ENCODE measurements at regions not wholly inside any gene's neighbourhood (a gene's known extent, or its start where the extent isn't known, plus 50 kb on each side); places are given as distances from the start of the nearest gene placed in this dataset.

DNA sequence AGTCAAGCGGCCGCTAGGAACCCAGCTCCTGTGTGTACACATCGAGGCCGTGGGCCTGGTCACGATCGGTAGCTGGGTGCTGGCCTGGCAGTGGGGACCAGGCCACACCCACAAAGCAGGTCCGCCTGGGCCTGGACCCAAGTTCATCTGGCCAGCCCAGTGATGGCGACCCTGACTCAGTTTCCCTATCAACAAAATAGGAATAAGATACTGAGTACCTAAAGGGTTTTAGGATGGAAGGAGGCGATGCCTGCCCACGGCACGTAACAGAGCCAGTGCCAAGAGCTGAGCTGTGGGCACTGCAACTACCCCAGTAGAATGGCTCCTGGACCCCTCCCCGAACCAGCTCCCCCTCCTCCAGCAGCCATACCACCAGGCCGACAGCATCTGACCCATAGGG, 243.5 kb upstream of the SGCG start:
- Histone ChIP-seq H3F3A (ENCODE audit: insufficient read depth, low read length) (no peaks in the 10 kb centered on the region), H3K9me2 (ENCODE audit: low read depth, low read length) (no peaks in the 10 kb centered on the region), H3K4me3 (ENCODE audit: low read depth, low read length, poor library complexity, severe bottlenecking) (no peak overlapping the region), H3K36me3 (ENCODE audit: insufficient read depth, low read length) (no peaks in the 10 kb centered on the region), H3K4me2 (ENCODE audit: low read length) (no peak overlapping the region), H3K27ac (ENCODE audit: low read depth, low read length, poor library complexity, severe bottlenecking) (no peak overlapping the region), H3K9me3 (ENCODE audit: low read length) (no peaks in the 10 kb centered on the region), H3K4me1 (ENCODE audit: insufficient read depth, low read length, severe bottlenecking) (no peaks in the 10 kb centered on the region), H3K79me2 (ENCODE audit: insufficient read depth, low read length) (no peaks in the 10 kb centered on the region), H3K27me3 (ENCODE audit: insufficient read depth, low read length) (no peaks in the 10 kb centered on the region), H2AFZ (ENCODE audit: low read length) (no peak overlapping the region), H3K9ac (ENCODE audit: low read length) (no peak overlapping the region), H4K20me1 (ENCODE audit: insufficient read depth, low read length) (no peaks in the 10 kb centered on the region)
- TF ChIP-seq EZH2 (IDR thresholded peaks at IDR 0.05; ENCODE audit: borderline replicate concordance, low read length), result no peak
- TF ChIP-seq, protein P1, sequence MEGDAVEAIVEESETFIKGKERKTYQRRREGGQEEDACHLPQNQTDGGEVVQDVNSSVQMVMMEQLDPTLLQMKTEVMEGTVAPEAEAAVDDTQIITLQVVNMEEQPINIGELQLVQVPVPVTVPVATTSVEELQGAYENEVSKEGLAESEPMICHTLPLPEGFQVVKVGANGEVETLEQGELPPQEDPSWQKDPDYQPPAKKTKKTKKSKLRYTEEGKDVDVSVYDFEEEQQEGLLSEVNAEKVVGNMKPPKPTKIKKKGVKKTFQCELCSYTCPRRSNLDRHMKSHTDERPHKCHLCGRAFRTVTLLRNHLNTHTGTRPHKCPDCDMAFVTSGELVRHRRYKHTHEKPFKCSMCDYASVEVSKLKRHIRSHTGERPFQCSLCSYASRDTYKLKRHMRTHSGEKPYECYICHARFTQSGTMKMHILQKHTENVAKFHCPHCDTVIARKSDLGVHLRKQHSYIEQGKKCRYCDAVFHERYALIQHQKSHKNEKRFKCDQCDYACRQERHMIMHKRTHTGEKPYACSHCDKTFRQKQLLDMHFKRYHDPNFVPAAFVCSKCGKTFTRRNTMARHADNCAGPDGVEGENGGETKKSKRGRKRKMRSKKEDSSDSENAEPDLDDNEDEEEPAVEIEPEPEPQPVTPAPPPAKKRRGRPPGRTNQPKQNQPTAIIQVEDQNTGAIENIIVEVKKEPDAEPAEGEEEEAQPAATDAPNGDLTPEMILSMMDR (IDR thresholded peaks at IDR 0.05; ENCODE audit: low read length), result no peak

DNA sequence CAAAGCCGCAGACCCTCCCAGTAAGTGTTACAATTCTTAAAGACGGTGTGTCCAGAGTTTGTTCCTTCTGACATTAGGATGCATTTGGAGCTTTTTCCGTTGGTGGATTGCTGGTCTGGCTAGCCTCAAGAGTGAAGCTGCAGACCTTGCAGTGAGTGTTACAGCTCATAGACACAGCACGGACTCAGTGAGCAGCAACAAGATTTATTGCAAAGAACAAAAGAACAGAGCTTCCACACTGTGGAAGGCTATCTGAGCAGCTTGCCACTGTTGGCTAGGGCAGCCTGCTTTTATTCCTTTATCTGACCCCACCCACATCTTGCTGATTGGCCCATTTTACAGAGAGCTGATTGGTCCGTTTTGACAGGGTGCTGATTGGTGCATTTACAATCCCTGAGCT, 242.8 kb upstream of the SGCG start:
- Histone ChIP-seq H3K36me3 (ENCODE audit: insufficient read depth, low read length) (no peaks in the 10 kb centered on the region), H3K27ac (ENCODE audit: low read depth, low read length, poor library complexity, severe bottlenecking) (no peak overlapping the region), H2AFZ (ENCODE audit: low read length) (no peak overlapping the region), H3K9ac (ENCODE audit: low read length) (no peak overlapping the region), H3K4me1 (ENCODE audit: insufficient read depth, low read length, severe bottlenecking) (no peaks in the 10 kb centered on the region), H3K9me3 (ENCODE audit: low read length) (no peaks in the 10 kb centered on the region), H3F3A (ENCODE audit: insufficient read depth, low read length) (no peaks in the 10 kb centered on the region), H3K4me2 (ENCODE audit: low read length) (no peak overlapping the region), H4K20me1 (ENCODE audit: insufficient read depth, low read length) (no peaks in the 10 kb centered on the region), H3K79me2 (ENCODE audit: insufficient read depth, low read length) (no peaks in the 10 kb centered on the region), H3K27me3 (ENCODE audit: insufficient read depth, low read length) (no peaks in the 10 kb centered on the region), H3K9me2 (ENCODE audit: low read depth, low read length) (no peaks in the 10 kb centered on the region), H3K4me3 (ENCODE audit: low read depth, low read length, poor library complexity, severe bottlenecking) (no peak overlapping the region)
- TF ChIP-seq, protein P1 (IDR thresholded peaks at IDR 0.05; ENCODE audit: low read length), result no peak
- TF ChIP-seq EZH2 (IDR thresholded peaks at IDR 0.05; ENCODE audit: borderline replicate concordance, low read length), result no peak

DNA sequence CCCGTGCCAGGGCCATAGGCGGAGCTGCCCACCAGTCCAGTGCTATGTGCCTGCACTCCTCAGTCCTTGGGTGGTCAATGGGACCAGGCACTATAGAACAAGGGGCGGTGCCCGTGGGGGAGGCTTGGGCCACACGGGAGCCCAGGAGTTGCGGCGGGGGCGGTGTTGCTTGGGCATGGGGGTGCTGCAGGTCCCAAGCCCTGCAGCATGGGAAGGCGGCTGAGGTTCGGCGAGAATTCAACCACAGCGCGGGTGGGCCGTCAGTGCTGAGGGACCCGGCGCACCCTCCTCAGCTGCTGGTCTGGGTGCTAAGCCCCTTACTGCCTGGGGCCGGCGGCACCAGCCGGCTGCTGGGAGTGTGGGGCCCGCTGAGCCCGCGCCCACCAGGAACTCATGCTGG, 242.2 kb upstream of the SGCG start:
- H3F3A ChIP-seq (ENCODE audit: insufficient read depth, low read length), result no peaks in the 10 kb centered on the region

More for the DNA sequence above, 242.2 kb upstream of the SGCG start:
- no peak overlapping the region for H3K9ac ChIP-seq (ENCODE audit: low read length)
- no peaks in the 10 kb centered on the region for H3K9me3 ChIP-seq (ENCODE audit: low read length)
- no peaks in the 10 kb centered on the region for H3K79me2 ChIP-seq (ENCODE audit: insufficient read depth, low read length)
- no peak for TF ChIP-seq EZH2 (IDR thresholded peaks at IDR 0.05; ENCODE audit: borderline replicate concordance, low read length)
- TF ChIP-seq, protein P1 (IDR thresholded peaks at IDR 0.05; ENCODE audit: low read length), result no peak
- H4K20me1 ChIP-seq (ENCODE audit: insufficient read depth, low read length), result no peaks in the 10 kb centered on the region
- no peaks in the 10 kb centered on the region for H3K36me3 ChIP-seq (ENCODE audit: insufficient read depth, low read length)
- no peaks in the 10 kb centered on the region for H3K9me2 ChIP-seq (ENCODE audit: low read depth, low read length)
- H3K4me2 ChIP-seq (ENCODE audit: low read length), result no peak overlapping the region
- H3K27ac ChIP-seq (ENCODE audit: low read depth, low read length, poor library complexity, severe bottlenecking), result no peak overlapping the region
- no peak overlapping the region for H3K4me3 ChIP-seq (ENCODE audit: low read depth, low read length, poor library complexity, severe bottlenecking)
- H3K27me3 ChIP-seq (ENCODE audit: insufficient read depth, low read length), result no peaks in the 10 kb centered on the region
- no peaks in the 10 kb centered on the region for H3K4me1 ChIP-seq (ENCODE audit: insufficient read depth, low read length, severe bottlenecking)
- H2AFZ ChIP-seq (ENCODE audit: low read length), result no peak overlapping the region
